Neural progenitor cell (in vitro differentiated cells): ENCODE measurements at regions not wholly inside any gene's neighbourhood (a gene's known extent, or its start where the extent isn't known, plus 50 kb on each side); places are given as distances from the start of the nearest gene placed in this dataset.

ENCODE experiments used
- CTCF ChIP-seq: fragments of 200-600 bp; sonication (generic); IDR thresholded peaks from 2 replicates; pipeline ENCODE4 v1.5.1; 2017; ENCODE audit warnings: antibody characterized with exemption, mild to moderate bottlenecking
- EZH2 ChIP-seq: fragments of 200-600 bp; sonication (generic); IDR thresholded peaks from 2 replicates; pipeline ENCODE4 v1.6.1; 2017; ENCODE audit warnings: antibody characterized with exemption, mild to moderate bottlenecking, moderate library complexity

DNA sequence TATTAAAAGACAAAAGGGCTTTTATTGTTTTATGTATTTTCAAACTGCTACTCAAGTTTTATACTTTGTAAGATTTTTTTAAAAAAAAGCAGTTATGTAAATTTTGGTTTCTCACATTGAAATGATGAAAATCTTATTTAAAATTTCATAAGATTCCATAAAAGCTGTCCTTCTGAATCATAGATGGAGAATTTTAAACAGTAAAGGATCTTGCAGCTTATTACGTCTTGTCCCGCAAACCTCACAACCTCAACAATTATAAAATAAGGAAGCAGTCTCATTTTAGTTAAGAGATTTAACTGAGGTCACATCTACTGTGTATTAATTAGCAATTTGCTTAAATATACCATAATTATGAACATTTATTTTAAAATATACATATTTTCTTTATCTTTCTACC, 581.0 kb upstream of the SPRY2 start:
- TF ChIP-seq CTCF, result no peak
- TF ChIP-seq EZH2, result no peak
